GM18511 (cell line): ENCODE measurements at regions not wholly inside any gene's neighbourhood (a gene's known extent, or its start where the extent isn't known, plus 50 kb on each side); places are given as distances from the start of the nearest gene placed in this dataset.

Source experiments
- ATAC-seq: cut with Tn5 transposase; IDR thresholded peaks from one replicate; pipeline ENCODE4 v1.9.1; 2021; ENCODE audit warnings: mild to moderate bottlenecking, moderate library complexity; ENCODE audit not compliant: unreplicated experiment

DNA sequence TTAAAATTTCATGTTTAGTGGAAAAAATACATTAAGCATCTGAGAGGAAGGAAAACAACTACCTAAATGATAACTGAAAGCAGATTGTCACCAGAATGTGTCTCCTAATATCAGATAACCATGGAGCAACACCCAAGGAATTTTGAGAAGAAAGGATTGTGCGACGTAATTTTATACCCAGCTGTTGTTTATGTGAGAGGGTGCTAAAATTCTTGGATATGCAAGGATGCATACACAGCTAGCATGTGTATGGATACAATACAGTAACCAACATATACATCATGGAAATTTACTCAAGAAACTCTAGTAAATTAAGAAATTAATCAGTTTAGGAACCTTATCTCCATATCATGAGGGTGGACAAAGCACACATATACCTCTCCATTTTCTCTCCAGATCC lies 290.9 kb downstream of the HS3ST3A1 start:
- no peak for ATAC-seq

DNA sequence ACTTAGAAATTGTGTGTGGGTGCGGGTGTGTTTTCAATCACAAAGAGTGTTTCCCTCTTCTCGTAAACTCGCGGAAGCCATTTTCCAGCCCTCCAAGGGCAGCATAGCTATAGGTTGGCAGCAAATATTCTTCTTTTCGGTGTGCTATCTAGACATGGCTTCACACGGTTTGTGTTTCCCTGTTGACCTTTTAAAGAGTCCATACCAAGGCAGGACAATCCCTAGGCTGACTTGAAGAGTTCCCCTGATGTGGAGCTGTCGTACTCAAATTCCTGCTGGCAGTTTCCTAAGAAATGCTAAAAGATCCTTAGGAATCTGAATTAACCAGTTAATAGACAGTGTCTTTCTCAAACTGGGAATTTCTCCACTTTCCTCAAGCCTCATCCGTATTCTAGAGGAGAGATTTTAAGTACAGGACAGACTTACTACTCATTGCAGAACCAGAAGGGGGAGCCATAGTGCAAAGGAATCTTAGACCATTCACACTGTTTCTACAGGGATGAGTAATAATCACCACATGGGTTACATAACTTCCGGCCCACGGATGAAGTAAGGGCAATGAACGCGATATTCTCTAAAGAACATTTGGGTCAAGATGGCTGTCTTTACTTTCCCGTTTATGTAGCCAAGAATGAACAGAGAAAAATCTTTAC lies 288.6 kb upstream of the ELAC2 start:
- ATAC-seq: no peak

DNA sequence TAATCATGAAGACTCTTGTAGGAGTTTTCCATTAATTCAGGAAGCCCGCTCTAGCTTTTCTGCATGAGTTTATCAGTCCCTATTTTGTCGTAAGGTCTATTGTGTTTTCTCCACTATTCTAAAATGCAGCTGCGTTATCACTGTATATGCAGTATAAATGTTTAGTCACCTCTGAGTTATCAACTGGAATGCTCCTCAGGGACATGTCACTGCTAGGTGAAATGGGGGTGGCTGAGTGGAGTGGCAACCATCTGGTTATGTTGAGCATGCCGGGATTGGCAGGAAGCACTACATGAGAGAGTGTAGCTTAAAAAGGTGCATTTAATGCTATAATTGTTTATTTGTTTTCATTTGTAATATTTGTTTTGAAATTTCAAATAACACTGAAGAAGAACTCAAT lies 285.2 kb upstream of the ELAC2 start:
- ATAC-seq: no peak

DNA sequence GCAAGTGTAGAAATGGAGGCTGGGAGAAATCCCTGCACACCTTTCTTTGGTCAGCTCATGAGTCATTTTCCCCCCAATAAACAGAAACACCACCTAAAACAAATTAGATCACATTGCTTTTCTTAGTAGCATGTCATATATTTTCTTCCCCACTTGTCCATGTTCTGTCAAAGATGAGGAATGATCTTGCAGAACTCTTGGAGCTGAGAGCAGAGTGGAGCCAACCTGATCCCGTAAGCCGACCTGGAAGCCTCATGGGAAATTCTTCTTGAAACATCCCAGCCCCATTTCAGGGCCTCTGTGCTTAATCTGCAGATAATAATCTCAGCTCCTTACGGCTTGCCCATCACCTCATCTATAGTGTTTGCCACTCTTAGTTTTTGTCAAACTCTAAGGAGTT lies 284.6 kb upstream of the ELAC2 start:
- no peak for ATAC-seq

DNA sequence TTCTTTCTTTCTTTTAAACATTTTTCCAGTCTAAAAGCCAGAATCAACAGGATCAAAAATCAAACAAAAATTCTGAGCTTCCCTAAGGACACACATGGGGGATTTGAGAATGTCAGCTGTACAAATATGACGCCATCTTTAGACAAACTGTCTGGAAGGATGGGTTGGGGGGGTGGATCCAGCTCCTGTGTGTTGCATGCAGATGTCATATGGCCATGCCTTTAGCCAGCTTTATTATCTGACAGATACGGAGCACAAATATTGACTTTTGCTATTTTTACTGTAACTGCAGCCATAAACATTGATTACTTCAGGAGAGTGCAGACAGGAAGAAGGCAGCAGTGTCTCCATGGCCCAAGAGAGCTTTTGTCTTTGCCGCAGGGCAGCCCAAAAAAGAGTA lies 279.4 kb upstream of the ELAC2 start:
- ATAC-seq: no peak

DNA sequence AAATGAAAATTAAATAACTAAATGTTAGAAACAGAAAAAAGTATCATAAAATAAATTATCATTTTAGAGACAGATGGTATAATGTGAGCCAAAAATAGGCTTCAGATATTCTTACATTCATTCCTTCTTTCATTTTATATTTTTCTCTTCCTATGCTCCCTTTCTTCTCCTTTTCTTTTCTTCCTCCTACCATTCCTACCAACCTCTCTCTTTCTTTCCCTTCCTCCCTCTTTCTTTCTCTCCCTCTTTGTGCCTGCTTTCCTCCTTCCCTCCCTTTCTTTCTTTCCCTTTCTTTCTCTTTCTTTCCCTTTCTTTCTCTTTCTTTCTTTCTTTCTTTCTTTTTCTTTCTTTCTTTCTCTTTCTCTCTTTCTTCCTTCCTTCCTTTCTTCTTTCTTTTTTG lies 275.6 kb upstream of the ELAC2 start:
- ATAC-seq: no peak

DNA sequence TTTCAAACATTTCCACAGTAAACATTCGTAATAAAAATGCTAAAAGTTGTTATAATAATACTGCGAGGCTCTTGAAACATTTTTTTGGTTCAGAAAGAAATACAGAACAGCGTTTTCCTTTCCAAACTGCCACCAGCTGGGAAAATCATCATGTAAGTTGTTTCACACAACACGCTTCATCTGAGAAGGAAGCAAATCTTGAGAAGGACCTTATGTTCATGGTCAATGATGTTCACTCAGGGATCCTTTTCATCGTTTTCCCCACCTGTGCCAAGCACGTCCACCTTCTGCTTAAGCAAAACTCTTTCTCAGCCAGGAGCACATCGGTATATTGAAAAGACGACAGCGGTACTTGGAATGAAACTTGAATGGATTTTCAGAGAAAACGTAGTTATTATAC lies 274.5 kb upstream of the ELAC2 start:
- ATAC-seq: no peak

DNA sequence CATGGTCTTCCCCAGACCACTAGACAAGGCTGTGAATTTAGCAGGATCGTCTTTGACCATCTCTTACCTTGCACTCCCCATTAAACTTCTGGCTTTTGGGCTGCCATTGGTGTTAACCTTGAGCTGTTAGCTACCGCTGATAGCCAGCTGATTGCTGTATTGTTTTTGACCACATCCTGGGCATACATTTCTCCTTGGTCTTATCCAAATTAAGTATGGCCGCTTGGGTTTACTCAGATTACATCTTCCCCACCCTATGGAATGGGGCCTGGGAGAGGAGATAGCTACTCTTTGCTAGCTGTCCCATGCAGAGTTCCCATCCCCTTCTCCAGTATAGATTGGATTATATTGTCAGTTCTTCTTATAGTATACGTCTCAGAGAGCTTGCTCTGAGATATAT lies 270.4 kb upstream of the ELAC2 start:
- ATAC-seq: no peak

DNA sequence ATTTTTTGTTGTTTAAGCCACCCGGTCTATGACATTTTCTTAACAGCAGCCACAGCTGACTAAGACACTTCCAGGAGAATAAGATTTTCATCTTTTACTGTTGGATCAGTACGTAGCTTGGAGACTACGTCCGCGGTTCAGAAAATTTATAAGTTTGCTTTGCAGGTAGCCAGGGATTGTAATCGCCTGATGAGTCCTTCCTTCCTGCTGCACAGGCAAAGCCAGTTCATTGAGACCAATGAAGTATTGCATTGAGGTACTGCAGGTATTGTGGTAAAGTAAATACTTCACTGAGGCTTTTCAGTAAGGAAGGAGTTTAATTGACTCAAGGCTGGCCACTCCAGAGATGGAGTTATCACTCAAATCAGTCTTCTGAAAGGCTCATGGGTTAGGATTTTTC lies 269.4 kb upstream of the ELAC2 start:
- no peak for ATAC-seq

DNA sequence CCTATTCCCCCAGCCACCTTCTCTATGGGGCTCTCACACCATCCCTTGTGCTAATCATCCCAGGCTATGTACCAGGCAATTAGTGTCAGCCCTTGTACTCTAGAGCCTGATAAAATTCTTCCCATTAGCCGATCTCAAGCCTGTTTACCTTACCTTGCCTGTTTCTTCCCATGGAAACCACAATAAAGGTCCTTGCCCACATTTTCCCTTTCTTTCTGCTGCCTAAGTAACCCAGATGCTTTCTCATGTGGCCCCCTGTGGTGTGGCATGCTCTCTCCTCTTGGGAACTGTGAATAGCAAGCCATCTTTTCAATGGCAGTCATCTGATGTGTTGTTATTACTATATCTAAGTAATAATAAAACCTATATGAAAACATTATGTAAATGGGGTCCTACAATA lies 265.8 kb upstream of the ELAC2 start:
- ATAC-seq: no peak

DNA sequence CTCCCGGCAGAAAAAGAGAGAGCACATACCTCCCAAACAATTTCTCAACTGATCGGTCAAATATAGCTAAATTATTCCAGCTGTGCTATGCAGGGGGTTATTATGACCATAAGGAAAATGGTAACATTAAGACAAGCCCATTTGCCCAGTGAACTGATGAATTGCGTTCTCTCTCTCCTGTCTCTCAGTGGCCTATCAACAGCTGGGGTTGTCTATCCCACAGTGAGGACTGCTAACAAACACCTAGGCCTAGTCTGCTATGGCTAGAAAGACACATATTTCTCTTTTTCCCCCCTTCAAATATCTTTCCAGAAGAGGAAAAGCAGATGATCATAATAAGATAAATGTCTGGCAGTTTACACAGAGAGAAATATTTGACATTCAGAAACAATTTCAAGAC lies 263.8 kb upstream of the ELAC2 start:
- ATAC-seq: no peak

DNA sequence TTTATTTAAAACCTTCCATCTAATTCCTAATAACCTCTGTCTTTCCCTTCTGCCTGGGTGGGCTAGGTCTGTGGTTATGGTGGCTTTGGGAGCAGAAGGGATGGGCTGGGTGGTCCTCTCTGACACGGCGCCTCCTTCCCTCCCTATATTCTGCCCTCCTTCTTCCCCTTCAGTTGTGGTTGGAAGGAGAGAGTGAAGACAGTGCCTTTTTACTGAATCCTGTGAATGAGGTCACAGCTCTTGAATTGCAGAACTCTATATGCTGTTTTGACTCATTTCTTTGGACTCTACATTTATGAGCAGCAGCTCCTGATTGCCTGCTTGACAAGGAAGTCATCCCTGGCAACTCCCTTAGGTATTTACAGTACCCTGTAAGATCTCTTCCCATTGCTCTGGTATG lies 256.0 kb upstream of the ELAC2 start:
- no peak for ATAC-seq

DNA sequence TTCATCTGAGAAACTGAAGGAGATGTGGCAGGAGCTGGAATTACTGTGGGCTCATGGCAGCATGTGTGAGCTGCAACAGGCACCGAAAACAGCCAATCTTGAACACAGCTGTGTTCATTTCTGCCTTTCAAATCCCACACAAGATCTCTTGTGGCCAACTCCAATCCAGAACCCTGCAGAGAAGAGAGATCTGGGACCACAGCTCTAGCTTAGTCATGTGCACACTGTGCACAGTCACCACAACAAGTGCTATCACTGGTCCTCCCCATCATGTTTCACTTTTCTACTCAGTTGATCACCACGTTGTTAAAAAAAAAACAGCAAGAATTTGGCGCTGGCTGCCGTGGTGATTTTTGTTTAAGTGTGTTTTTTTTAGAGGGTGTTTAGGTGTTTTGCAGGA lies 254.5 kb upstream of the ELAC2 start:
- ATAC-seq: no peak

DNA sequence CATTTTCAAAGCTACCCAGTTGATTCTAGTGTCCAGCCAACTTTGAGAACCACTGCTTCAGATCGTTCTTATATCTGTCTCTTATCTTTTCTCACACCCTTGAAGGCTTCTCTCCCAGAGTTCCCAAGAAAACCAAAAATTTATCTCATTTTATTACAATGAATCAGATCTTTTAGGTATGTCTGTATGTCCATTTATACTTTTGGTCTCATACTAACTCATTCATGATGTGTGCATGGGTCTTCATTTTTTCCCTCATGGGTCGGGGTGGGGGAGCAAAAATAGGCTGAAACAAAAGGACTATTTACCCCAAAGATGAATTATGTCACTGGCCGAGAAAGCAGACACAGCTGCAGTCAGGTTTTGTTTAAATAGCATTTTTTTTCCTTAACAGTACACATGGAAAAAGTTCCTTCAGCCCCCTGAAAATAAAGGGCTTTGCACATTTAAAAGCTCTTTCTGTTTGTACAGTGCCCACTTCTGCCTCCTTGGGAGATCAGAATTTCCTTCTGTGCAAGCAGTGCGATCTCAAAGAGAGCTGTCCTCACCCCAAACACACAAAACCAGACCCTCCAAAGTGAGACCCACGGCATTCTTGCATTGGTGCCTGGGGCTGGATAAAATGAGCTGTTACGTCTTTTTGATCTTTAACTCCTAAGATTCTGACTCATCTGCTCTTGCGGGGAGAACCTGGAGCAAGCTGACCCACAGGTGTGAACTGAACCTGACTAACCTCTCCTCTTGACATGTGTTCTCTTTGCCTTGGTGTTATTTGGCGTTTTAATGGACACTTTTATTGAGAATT lies 251.2 kb upstream of the ELAC2 start:
- ATAC-seq: no peak

DNA sequence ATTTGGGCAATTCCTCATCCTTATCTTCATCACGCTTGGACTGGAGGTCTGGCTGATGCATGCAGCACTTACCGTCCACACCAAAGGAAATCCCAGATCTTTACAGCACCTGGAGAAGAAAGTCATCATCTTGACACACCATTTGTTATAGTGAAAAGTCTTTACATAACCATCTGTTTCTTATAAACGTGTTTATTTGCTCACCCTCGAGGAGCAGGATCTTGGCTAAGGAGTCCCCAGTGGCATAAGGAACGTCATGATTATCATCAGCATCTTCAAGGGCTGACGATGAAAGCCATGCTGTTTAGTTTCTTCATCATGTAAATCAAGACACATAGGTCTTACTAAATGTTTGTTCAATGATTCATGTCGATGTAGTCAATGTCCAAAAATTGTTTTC lies 248.8 kb upstream of the ELAC2 start:
- ATAC-seq: no peak

DNA sequence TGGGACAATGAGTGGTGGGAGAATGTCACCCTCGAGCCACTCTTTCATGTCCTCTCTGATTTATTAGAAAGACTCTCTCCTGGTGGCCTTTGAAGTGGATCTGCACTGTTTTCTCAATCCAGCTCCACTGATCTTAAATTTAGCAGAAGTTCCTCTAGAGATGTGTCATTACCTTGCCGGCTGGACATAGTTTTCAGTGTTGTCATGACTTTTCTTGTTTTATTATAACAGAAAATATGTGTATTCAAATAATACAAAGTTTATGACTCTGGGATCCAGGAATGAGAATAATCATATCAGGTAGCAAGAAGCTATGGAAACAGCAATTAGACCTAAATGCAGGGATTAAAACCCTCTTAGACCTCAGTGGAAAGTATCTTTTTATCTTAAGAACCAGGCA lies 247.5 kb upstream of the ELAC2 start:
- no peak for ATAC-seq

DNA sequence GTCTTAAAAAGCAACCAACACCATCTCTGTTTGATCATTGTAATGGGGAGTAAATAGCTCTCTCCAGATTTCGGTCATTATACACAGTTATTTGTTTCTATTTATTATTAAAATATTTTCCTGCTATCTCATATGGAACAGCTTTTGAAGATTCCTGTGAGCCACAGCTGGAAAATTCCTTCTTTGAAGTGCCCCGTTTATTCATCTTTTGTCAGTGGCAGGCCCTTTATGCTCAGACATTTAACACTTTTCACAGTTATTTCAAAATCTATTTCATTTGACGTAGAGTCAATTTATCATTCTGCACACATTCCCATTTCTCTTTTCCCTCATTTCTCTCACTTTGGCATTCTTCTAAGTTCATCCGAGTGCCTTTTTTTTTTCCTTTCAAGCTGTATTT lies 245.9 kb upstream of the ELAC2 start:
- ATAC-seq: no peak

DNA sequence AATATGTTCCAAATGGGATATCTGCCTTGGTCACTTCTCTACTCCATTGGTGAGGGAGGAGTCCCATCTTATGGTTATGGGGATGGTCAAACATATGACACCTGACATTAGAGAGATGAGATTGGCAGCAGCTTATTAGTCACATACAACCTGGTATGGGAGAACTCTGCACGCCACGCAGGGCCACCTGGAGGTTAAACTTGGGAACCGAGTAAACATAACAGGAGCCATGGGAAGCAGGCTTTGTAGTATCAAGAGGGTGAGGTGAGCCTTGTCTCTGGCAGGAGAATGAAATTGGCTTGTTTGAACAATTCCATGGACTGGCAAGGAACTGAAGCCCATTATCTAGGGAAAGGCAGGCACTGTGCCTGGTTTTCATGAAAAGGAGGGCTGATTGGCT lies 238.7 kb upstream of the ELAC2 start:
- ATAC-seq: no peak

DNA sequence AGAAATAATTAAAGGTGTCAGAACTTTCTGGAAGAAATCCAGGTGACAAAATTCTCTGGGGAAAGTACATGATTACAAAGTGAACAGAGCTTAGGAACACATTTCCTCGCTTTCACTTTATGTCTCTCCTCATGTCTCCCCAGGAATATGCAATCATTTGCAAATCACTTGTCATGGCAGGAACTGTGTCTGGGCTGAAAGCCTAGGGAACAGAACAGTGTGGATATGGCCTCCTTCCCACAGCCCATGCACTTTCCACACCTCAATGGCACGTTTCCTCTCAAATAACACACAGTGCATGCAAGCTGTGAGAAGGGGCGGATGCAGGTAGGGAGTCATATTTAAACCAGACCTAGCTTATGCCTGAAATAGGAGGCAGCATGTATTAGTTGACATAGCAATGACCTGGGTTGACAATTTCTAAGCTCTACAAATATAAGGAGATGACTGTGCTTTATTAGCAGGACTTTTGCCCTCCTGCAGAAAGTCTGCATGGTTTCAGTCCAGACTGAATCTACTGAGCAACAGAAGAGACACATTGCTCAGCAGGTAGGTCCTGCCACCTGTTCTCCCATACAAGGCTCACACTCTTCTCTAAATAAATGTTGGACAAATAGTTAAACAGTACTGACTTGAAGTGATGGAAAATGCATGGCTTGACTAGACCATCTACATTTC lies 236.0 kb upstream of the ELAC2 start:
- no peak for ATAC-seq

DNA sequence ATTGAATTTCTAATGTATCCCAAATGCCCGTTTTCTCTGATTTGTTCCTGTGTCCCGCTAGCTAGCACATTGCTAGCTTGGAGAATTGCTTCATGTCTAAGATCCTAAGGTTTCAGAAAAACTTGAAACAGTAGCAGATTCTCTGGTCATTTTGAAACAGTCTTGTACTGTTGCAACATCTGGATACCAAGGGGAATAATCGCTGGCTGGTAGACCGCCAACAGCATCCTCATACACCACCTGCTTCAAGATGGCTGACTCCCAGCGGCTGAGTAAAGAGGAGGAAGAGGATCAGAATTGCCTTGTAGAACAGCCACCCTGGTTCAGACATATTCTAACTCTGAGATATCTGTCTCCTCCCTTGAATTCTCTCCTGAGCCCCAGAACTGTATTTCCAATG lies 226.7 kb upstream of the ELAC2 start:
- no peak for ATAC-seq

DNA sequence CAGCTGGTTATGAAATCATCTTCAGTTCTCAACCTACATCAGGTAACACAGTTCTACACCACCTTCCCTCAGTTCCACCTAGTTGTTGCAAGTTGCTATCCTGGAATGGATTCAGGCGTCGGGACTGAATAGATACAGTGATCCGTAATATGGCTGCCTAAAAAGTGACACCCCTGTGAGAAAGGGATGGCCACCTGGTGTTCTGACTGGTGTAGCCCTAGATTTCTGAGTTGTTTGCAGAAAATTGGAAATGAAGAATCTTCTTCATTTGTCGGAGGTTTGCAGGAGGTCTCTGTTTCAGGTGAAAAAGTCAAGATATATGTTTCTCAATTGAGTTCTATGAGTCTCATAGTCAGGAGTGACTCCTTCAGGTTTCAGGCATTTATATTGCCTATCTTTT lies 225.8 kb upstream of the ELAC2 start:
- no peak for ATAC-seq

DNA sequence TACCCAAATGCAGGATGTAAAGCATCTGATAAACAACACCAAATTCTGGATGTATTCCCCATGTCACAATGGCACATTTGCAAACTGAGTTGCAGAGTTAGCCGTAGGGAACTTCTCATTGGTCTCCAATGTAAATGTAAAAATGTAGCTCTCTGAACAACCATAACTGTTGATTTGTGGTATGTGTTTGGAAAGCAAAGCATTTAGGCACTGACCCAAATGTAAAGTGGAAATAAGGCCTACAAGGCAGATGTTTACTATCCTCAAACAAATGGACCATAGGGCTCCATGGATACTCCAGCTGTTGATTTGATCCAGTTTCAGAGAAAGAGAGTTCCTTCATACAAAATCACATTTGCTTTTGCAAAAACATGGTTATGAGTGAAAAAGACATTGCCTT lies 223.0 kb upstream of the ELAC2 start:
- ATAC-seq: no peak
